ENCODE measurements at regions not wholly inside any gene's neighbourhood (a gene's known extent, or its start where the extent isn't known, plus 50 kb on each side); places are given as distances from the start of the nearest gene placed in this dataset.
"Not testable (repeated sequence)": the region's sequence is repeated elsewhere in the genome, so short reads cannot be mapped to it uniquely, and the experiment has no call there.

DNA sequence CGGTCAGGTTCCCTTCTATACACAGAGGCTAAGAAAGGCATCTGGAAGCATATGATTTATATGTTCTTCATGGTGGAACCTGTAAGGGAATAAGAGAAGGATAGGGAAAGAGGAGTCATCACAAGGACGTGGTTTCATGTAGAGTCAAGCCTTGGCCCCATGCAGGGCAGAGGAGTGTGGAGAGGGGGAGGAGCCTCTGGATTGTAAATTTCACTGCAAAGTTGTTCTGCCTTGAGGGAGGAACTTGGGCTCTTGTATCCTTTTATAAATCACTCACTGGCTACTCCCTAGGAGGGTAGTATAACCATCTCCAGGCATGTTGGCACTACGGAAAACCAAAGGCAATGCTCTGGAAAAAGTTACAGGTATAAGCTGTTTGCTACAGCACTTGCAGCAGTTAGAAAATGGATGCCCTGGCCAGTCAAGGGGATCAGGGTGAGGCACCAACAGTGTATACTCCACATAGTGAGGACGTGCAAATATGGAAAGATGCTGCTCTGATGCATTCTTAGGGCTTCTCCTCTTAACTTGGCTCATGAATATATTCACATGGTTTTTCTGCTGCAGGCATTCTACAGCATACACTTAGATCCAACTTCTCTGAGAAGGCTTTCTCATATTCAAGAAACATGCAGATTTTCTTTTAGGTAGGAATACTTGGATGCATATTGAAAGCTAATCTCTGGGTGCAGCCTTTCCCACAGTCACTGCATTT lies 60.3 kb upstream of the ZNF81 start:
- no peak for DNase-seq (ENCODE audit: low read depth)

DNA sequence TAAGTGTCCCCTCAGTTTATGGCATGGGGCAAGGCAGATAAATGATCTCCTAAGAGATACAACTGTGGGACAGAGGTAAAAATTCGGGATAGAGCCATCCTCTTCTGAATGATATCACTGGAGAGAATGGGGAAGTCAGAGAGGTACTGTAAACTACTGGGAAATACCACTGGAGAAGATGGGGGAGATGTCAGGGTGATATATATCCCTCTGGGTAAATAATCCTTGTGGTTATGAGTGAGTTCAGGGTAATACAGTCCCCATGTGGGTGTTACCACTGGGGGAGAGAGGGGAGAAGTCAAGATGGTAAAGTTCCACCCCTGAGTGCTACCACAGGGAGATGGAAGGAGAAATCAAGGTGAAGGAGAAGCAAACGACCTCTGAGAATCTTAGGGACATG lies 63.9 kb upstream of the ZNF81 start:
- DNase-seq (ENCODE audit: low read depth) = no peak

DNA sequence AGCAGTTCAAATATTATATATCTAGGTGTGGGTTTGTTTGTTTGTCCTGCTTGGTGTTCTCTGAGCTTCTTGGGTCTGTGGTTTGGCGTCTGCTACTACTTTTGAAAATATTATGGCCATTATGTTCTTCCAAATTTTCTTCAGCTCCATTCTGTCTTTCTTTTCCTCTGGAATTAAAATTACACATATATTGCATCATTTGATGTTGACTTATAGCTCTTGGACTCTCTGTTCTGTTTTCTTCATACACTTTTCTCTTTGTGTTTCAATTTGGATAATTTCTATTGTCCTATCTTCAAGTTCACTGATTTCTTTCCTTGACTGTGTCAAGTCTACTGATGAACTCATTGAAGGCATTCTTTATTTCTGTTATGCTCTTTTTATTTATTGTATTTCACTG lies 65.2 kb upstream of the ZNF81 start:
- no peak for DNase-seq (ENCODE audit: low read depth)

DNA sequence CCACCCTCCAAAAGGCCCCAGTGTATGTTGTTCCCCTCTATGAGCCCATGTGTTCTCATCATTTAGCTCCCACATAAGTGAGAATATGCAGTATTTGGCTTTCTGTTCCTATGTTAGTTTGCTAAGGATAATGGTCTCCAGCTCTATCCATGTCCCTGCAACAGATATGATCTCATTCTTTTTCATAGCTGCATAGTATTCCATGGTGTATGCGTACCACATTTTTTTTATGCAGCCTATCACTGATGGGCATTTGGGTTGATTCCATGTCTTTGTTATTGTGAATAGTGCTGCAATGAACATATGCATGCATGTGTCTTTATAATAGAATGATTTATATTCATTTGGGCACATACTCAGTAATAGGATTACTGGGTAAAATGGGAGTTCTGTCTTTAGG lies 73.9 kb upstream of the ZNF81 start:
- not testable (repeated sequence) for DNase-seq (ENCODE audit: low read depth)

DNA sequence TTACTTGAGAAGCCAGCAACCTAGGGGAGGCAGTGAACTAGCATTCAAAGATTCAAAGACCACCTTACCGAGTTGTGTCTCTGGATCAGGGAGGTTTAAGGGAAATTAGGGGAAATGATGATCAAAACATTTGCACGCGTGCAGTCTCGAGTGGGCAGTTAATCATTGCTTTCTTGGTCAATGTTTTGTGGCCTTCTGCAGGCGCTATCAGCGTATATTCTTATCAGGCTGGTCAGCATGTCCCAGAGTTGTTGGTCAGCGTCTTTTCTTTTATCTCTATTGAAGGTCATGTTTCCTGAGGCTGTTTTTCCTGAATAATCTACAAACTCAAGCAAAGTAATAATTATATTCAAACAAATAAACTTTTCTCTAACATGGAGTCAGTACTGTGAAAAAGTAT lies 84.0 kb upstream of the ZNF81 start:
- DNase-seq (ENCODE audit: low read depth) = no peak

DNA sequence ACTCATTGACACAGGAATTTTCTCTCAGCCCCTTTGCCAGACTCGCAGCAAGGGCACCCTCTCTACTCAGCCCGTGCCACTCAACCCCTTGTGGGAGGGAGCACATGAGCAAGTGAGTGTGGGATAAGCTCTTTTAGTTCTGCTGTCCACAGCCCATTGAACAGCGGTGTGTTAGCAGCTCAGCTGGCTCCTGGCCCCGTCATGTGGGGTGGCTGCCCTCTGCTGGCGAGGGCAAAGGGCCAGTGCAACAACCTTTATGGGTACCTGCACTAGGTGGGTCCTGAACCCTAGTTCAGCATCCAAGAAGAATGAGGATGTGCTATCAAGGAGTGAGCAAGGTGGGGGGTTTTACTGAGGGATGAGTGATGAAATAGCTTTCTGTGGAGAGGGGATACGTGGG lies 85.0 kb upstream of the ZNF81 start:
- DNase-seq (ENCODE audit: low read depth) = peak; percentile 4

DNA sequence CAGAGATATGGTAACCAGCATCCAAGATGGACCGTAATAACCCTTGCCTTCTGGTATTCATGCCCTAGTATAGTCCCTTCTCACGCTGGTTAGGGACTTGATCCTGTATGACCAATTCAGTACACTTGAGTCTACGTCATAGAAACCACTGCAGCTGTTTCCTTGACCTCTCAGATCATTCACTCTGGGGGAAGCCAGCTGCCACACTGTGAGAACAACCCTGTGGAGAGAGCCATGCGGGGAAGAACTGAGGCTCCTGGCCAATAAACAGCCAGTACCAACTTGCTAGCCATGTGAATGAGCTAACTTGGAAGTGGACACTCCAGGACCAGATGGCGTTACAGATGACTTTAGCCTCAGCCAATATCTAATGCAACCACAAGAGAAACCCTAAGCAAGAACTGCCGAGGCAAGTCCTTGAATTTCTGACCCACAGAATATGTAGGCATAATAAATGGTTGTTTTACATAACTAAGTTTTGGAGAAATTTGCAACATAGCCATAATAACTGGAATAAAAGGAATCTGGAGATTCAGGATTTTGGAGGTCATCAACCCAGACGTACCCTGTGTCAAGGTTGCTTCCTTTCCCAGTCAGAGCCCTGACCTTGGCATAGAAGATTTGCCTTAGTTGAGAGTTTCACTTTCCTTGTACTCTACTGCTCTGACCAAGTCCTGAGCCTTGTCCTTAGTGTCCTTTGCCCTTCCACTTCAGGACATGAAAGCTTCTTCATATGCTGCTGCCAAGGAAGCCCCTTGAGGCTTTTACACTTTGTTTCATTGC lies 87.3 kb upstream of the ZNF81 start:
- no peak for DNase-seq (ENCODE audit: low read depth)

DNA sequence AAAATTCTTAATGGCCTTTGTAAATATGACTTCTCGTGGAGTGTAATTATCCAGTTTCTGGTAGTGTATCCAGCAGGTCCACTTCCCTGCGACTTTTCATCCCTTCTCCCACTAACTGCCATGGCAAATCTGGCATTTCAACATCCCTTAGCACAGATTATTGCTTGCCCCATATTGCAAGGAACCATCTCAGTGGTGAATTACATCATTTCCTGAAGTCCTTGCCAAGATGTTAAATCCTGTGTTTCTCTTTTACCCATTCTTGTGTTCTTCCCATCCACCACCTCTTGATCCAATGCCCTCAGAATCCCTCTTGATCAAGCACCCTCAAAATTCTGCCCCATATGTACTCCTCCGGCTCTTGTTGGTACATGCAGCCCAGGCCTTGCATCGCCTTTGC lies 88.1 kb upstream of the ZNF81 start:
- no peak for DNase-seq (ENCODE audit: low read depth)

DNA sequence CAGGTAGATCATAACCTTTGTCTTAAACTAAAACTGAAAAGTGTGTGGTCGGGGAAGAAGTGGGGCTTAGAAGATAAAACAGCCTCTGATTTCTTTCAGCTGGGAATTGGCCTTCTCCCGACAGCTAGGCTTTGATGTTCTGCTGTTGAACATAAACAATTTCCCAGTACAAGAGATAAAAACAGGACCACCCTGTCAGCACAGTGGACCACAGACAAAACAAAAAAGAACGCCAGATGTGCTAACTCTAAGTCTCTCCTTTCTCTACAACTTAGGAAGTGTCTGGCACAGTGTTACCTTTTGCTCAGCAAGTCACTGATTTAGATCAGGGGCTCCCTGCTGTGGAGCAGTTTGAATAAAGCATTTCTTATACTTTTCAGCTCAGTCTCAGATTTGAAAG lies 87.5 kb upstream of the UXT start:
- no peak for DNase-seq (ENCODE audit: low read depth)

DNA sequence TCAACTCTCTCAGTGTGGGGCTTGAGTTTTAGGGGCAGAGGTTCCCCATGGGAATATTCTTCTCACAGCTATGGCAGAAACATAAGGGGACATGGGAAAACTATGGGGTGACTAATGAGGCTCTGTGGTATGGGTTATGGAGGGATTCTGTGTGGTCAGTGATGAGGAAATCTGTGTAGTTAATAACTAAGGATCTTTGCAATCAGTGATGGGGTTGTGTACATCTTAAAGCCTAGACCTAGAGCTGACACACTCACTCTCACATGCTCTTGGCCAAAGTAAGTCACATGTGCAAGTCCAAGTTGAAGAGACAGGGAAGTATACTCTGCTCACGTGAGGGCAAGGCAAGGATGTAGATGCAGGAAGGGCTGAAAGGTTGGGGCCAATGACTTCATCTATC lies 86.4 kb upstream of the UXT start:
- no peak for DNase-seq (ENCODE audit: low read depth)

DNA sequence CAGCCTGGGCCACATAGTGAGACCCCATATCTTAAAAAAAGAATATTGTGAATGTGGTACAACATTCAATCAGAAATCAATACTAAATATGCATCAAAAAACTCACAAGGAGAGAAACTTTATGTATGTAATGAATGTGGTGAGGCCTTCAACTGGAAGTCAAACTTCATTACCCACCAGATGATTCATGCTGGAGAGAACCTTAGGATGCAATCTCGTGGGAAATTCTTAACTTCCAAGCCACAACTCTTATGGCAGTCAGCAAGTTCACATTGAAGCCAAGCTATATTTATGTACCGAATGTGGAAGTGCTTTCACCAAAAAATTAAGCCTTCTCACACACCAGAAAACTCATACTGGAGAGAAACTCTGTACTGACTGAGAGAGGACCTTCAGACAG lies 84.5 kb upstream of the UXT start:
- DNase-seq (ENCODE audit: low read depth) = no peak

DNA sequence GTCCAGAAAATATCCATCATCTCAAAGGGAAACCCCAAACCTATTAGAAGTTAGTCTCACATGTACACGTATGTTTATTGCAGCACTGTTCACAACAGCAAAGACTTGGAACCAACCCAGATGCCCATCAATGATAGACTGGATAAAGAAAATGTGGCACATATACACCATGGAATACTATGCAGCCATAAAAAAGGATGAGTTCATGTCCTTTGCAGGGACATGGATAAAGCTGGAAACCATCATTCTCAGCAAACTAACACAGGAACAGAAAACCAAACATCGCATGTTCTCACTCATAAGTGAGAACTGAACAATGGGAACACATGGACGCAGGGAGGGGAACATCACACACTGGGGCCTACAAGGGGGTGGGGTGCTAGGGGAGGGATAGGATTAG lies 79.9 kb upstream of the UXT start:
- DNase-seq (ENCODE audit: low read depth) = not testable (repeated sequence)

DNA sequence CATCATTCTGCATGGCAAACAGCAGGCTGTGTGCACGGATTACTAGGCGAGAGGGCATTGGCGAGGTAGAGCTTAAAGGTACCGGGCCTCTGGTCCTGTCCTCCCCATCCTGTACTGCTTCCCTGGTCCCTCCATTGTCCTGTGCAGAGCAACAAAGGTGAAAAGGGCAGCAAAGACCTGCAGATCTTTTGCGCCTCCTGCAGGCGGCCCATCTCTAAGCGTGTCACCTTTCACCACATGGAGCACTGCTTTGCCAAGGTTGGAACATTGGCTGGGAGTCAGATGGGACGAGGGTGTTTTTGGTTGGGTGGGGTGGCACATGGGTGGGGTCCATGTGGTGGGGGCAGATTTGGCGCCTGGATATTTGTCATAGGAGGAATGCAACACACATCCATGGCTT lies 64.7 kb upstream of the UXT start:
- no peak for DNase-seq (ENCODE audit: low read depth)

DNA sequence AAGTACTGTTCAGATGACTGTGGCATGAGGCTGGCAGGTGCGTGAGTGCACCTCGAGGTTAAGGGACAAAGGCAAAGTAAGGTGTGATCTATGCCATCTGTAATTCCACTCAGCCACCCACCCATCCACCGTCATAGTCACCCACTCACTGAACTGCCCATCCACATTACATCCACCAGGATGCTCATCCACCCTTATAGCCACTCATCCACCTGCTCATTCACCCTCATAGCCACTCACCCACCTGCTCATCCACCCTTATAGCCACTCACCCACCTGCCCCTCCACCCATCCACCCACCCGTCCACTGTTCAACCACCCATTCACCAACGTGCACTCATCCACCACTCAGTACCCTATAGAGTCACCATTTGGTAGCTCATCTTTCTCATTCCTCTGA lies 64.1 kb upstream of the UXT start:
- no peak for DNase-seq (ENCODE audit: low read depth)

DNA sequence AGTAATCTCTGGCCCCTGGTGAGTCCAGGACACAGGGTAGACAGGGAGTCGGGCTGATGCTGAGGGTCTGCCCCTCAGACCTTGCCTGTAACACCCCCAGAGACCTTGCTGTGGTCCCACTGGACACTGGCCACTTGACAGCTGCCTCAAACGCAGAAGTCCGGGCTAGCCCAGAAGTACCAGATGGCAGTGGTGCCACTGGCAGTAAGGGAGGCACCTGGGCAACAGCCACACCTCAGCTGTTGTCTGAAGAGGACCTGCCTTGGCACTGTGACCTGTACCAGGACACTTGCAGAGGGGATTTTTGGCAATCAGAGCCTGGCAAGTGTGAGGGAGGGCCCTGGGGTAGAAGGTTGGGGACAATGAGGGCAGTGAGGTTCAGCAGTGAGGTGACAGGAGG lies 63.3 kb upstream of the UXT start:
- no peak for DNase-seq (ENCODE audit: low read depth)

DNA sequence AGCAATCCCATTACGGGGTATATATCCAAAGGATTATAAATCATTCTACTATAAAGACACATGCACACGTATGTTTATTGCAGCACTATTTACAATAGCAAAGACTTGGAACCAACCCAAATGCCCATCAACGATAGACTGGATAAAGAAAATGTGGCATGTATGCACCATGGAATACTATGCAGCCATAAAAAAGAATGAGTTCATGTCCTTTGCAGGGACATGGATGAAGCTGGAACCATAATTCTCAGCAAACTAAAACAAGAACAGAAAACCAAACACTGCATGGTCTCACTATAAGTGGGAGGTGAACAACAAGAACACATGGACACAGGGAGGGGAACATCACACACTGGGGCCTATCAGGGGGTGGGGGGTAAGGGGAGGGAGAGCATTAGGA lies 56.1 kb upstream of the UXT start:
- DNase-seq (ENCODE audit: low read depth) = not testable (repeated sequence)

DNA sequence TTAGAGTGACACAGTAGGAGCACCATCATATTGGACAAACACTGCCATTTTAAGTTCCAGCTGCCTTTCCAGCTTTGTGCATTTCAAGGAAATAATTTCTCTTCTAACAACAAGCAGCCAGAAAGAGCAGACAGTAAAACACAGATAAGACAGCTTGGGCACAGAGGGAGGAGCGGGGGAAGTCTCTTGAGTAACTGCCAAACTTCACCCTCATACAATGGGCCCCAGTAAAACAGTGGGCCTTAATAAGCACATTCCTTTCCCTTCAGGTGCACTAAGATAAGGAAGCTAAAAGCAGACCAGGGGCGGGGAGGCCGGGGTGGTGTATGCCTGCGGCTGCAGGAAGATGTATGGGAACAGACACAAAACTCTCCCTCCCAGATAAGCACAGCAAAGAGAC lies 53.7 kb upstream of the UXT start:
- DNase-seq (ENCODE audit: low read depth) = not testable (repeated sequence)

DNA sequence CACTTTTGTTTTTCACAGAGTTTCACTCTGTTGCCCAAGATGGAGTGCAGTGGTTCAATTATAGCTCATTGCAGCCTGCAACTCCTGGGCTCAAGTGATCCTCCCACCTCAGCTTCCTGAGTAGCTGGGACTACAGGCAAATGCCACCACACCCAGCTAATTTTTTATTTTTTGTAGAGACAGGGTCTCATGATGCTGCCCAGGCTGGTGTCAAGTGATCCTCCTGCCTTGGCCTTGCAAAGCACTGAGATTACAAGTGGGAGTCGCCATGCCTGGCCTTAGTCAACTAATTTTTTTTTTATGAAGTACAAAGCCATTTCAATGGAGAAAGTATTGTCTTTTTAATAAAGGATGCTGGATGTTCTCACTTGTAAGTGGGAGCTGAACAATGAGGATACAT lies 51.3 kb upstream of the UXT start:
- DNase-seq (ENCODE audit: low read depth) = no peak

All from activated T-cell treated with anti-CD3 and anti-CD28 coated beads for 1 hour (primary cell).